ENCODE measurements at regions not wholly inside any gene's neighbourhood (a gene's known extent, or its start where the extent isn't known, plus 50 kb on each side); places are given as distances from the start of the nearest gene placed in this dataset.

GRCh38 chr3:34793057-34793456 lies 846.3 kb upstream of the ARPP21 start:
- TF ChIP-seq POLR2A (IDR thresholded peaks at IDR 0.05) (no peak), CTCF (IDR thresholded peaks at IDR 0.05) (no peak)
